ENCODE measurements at regions not wholly inside any gene's neighbourhood (a gene's known extent, or its start where the extent isn't known, plus 50 kb on each side); places are given as distances from the start of the nearest gene placed in this dataset. TPM values are rescaled to one million over a fixed set of nuclear protein-coding genes. Genes with fewer than 3 reads are reported as not detected.

Small RNA genes in the stretch of these regions (microRNA-seq; reads per million reads assigned to microRNA genes)
- not detected for gene MIR3919

Data from myocyte (in vitro differentiated cells).